Keratinocyte (primary cell): ENCODE measurements at regions not wholly inside any gene's neighbourhood (a gene's known extent, or its start where the extent isn't known, plus 50 kb on each side); places are given as distances from the start of the nearest gene placed in this dataset.

ENCODE experiments used
- CTCF ChIP-seq, 3 experiments: IDR thresholded peaks in 1 of 3; conservative IDR thresholded peaks in 1 of 3; optimal IDR thresholded peaks in 1 of 3; 2 replicates in 2 of 3; 3 replicates in 1 of 3; pipeline versions ENCODE3 to v1.5.1; 2011; ENCODE audit warnings: low read length in 3 of 3, mild to moderate bottlenecking in 3 of 3, moderate library complexity in 2 of 3, control low read depth in 1 of 3, inconsistent platforms in 1 of 3; ENCODE audit not compliant: insufficient read depth in 2 of 3; ENCODE audit errors: extremely low read depth in 1 of 3
- EZH2 ChIP-seq: IDR thresholded peaks from one replicate; pipeline ENCODE4 v1.6.1; 2012; ENCODE audit warnings: inconsistent platforms, mild to moderate bottlenecking, low read length, moderate library complexity

GRCh38 chr1:115430441-115431158 is 92.6 kb upstream of the NGF start:
- TF ChIP-seq CTCF (optimal IDR thresholded peaks at IDR 0.05 in 1 of 3, IDR thresholded peaks at IDR 0.05 in 1 of 3, conservative IDR thresholded peaks at IDR 0.05 in 1 of 3; ENCODE audit: extremely low read depth in 1 of 3, insufficient read depth in 2 of 3, low read length in 3 of 3) (no peak), EZH2 (no peak)
